NOMO-1 (cell line): ENCODE measurements at regions not wholly inside any gene's neighbourhood (a gene's known extent, or its start where the extent isn't known, plus 50 kb on each side); places are given as distances from the start of the nearest gene placed in this dataset.

ENCODE experiments used
- DNase-seq, 2 experiments: peaks; one replicate each; lab custom pipeline; 2025; ENCODE audit not compliant: unreplicated experiment in 2 of 2; lab: John Stamatoyannopoulos, UW

- DNase-seq = no peak
These were observed 69.7 kb upstream of the LY86 start for GRCh38 chr6:6518631-6519427.

GRCh38 chr6:6521961-6522482 is 66.5 kb upstream of the LY86 start:
- DNase-seq = no peak

- DNase-seq = no peak
These were observed 65.8 kb upstream of the LY86 start for GRCh38 chr6:6522709-6523108.

- DNase-seq = no peak
These were observed 63.6 kb upstream of the LY86 start for GRCh38 chr6:6524951-6525350.

- DNase-seq = no peak
These were observed 62.6 kb upstream of the LY86 start for GRCh38 chr6:6525933-6526332.

- no peak for DNase-seq
These were observed 59.2 kb upstream of the LY86 start for GRCh38 chr6:6529275-6529674.

GRCh38 chr6:6533176-6533575 is 55.3 kb upstream of the LY86 start:
- no peak for DNase-seq

- DNase-seq = no peak
These were observed 54.1 kb upstream of the LY86 start for GRCh38 chr6:6534399-6534798.

GRCh38 chr6:6537488-6538260 is 50.8 kb upstream of the LY86 start:
- no peak for DNase-seq

GRCh38 chr6:6538261-6538660 is 50.3 kb upstream of the LY86 start:
- DNase-seq = no peak
